GM23248 (cell line): ENCODE measurements at regions not wholly inside any gene's neighbourhood (a gene's known extent, or its start where the extent isn't known, plus 50 kb on each side); places are given as distances from the start of the nearest gene placed in this dataset.
A peak's percentile ranks its signal among the peaks of the same experiment; 100 is the strongest.

Experiments used
- DNase-seq: peaks from one replicate; pipeline ENCODE4 v3.0.0-alpha.2; 2015
- H2AFZ ChIP-seq: fragments of 200-600 bp; sonication (generic); 2 replicates; pipeline ENCODE4 v1.6.1; 2016; ENCODE audit warnings: antibody characterized with exemption
- H3F3A ChIP-seq: fragments of 200-600 bp; sonication (generic); 2 replicates; pipeline ENCODE4 v1.6.1; 2016; ENCODE audit warnings: mild to moderate bottlenecking, antibody characterized with exemption, mixed run types; ENCODE audit not compliant: insufficient read depth
- H3K27ac ChIP-seq: fragments of 200-600 bp; sonication (generic); 2 replicates; pipeline ENCODE4 v1.5.1; 2016; ENCODE audit warnings: mild to moderate bottlenecking
- H3K27me3 ChIP-seq: fragments of 200-600 bp; sonication (generic); replicated peaks from 2 replicates; pipeline ENCODE4 v1.6.1; 2016; ENCODE audit warnings: mild to moderate bottlenecking; ENCODE audit not compliant: insufficient read depth
- H3K36me3 ChIP-seq: fragments of 200-600 bp; sonication (generic); 2 replicates; pipeline ENCODE4 v1.6.1; 2016; ENCODE audit warnings: low read depth, mild to moderate bottlenecking
- H3K4me1 ChIP-seq: fragments of 200-600 bp; sonication (generic); 2 replicates; pipeline ENCODE4 v1.6.1; 2016; ENCODE audit warnings: mild to moderate bottlenecking; ENCODE audit not compliant: insufficient read depth
- H3K4me2 ChIP-seq: fragments of 200-600 bp; sonication (generic); one replicate; pipeline ENCODE4 v1.6.1; 2016; ENCODE audit warnings: mild to moderate bottlenecking; ENCODE audit not compliant: unreplicated experiment
- H3K4me3 ChIP-seq: fragments of 200-600 bp; sonication (generic); 2 replicates; pipeline ENCODE4 v1.5.1; 2016; ENCODE audit warnings: mild to moderate bottlenecking
- H3K79me2 ChIP-seq: fragments of 200-600 bp; sonication (generic); 2 replicates; pipeline ENCODE4 v1.6.1; 2016; ENCODE audit warnings: mild to moderate bottlenecking; ENCODE audit not compliant: insufficient read depth
- H3K9ac ChIP-seq: fragments of 200-600 bp; sonication (generic); 2 replicates; pipeline ENCODE4 v1.6.1; 2016; ENCODE audit warnings: mild to moderate bottlenecking
- H3K9me2 ChIP-seq: fragments of 200-600 bp; sonication (generic); 2 replicates; pipeline ENCODE4 v1.6.1; 2016; ENCODE audit warnings: mixed run types, mild to moderate bottlenecking, moderate library complexity; ENCODE audit not compliant: insufficient read depth
- H3K9me3 ChIP-seq: fragments of 200-600 bp; sonication (generic); one replicate; pipeline ENCODE4 v1.6.1; 2017; ENCODE audit warnings: low read depth
- H4K20me1 ChIP-seq: fragments of 200-600 bp; sonication (generic); 2 replicates; pipeline ENCODE4 v1.6.0; 2016; ENCODE audit not compliant: insufficient read depth
- EZH2 ChIP-seq: fragments of 200-600 bp; sonication (generic); IDR thresholded peaks from 2 replicates; pipeline ENCODE4 v1.6.1; 2018; ENCODE audit warnings: antibody characterized with exemption, mild to moderate bottlenecking; ENCODE audit not compliant: insufficient read depth, poor library complexity, severe bottlenecking
- EZH2phosphoT487 ChIP-seq: fragments of 200-600 bp; sonication (generic); IDR thresholded peaks from 2 replicates; pipeline ENCODE4 v1.6.1; 2018; ENCODE audit warnings: antibody characterized with exemption, moderate library complexity, mild to moderate bottlenecking, low read depth; ENCODE audit not compliant: insufficient read depth
- WGBS, 2 experiments: methylation state at CpG; one replicate each; pipeline ENCODE4 v1.1.6; 2015 to 2017; ENCODE audit warnings: low lambda C conversion rate in 2 of 2, low coverage in 1 of 2; ENCODE audit errors: missing lambda C conversion rate in 2 of 2; 5-methylcytosine and 5-hydroxymethylcytosine counted together
- in situ Hi-C: fragments of 300-500 bp; cut with MboI; formaldehyde crosslinking; loops from 2 replicates; pipeline ENCODE4 v1.15.0; 2020

GRCh38 chr2:120470041-120470965, 124.4 kb downstream of the INHBB start:
- Histone ChIP-seq H3K4me1 (peaks cover 33% of the 10 kb centered on the region), H3K4me3 (no peak overlapping the region; the same call in 1 of the 2 replicates), H4K20me1 (no peaks in the 10 kb centered on the region), H3K4me2 (peak overlapping the region; percentile 50), H3K9me2 (no peaks in the 10 kb centered on the region), H3K79me2 (no peaks in the 10 kb centered on the region), H2AFZ (peak overlapping the region; percentile 75), H3K27ac (peak overlapping the region; percentile 99), H3K9ac (peak overlapping the region; percentile 79), H3K27me3 (no peaks in the 10 kb centered on the region), H3K36me3 (no peaks in the 10 kb centered on the region), H3F3A (peaks cover 27% of the 10 kb centered on the region), H3K9me3 (no peaks in the 10 kb centered on the region)
- WGBS, 2 experiments = 4 to 8% methylated on average over 14 of the region's 14 CpGs
- in situ Hi-C loops = no loop called here
- DNase-seq = peak; percentile 99
- no peak for TF ChIP-seq EZH2
- no peak for TF ChIP-seq EZH2phosphoT487

GRCh38 chr2:120471166-120471565, 125.2 kb downstream of the INHBB start:
- H3K9me3 ChIP-seq = no peaks in the 10 kb centered on the region
- no peak overlapping the region for H3K4me3 ChIP-seq
- H3K27me3 ChIP-seq = no peaks in the 10 kb centered on the region
- peak overlapping the region; percentile 79 for H3K9ac ChIP-seq
- H4K20me1 ChIP-seq = no peaks in the 10 kb centered on the region
- no peaks in the 10 kb centered on the region for H3K9me2 ChIP-seq
- WGBS, 2 experiments = 53 to 60% methylated on average over 5 of the region's 5 CpGs
- no peak for TF ChIP-seq EZH2phosphoT487
- peaks cover 27% of the 10 kb centered on the region for H3F3A ChIP-seq
- peak; percentile 24 for DNase-seq
- H3K4me2 ChIP-seq = peak overlapping the region; percentile 50
- in situ Hi-C loops = no loop called here
- no peaks in the 10 kb centered on the region for H3K79me2 ChIP-seq
- H3K27ac ChIP-seq = peak overlapping the region; percentile 99
- H2AFZ ChIP-seq = peak overlapping the region; percentile 72; the same call in 1 of the 2 replicates
- no peaks in the 10 kb centered on the region for H3K36me3 ChIP-seq
- H3K4me1 ChIP-seq = peaks cover 38% of the 10 kb centered on the region

- no peak for TF ChIP-seq EZH2
- no peak for TF ChIP-seq EZH2phosphoT487
- H3K27ac ChIP-seq = no peak overlapping the region
- no peak overlapping the region for H3K4me3 ChIP-seq
- H3K9me2 ChIP-seq = no peaks in the 10 kb centered on the region
- no peaks in the 10 kb centered on the region for H3K9me3 ChIP-seq
- H3K4me2 ChIP-seq = no peak overlapping the region
- no peak for DNase-seq
- WGBS, 2 experiments = 55 to 57% methylated on average over 2 of the region's 2 CpGs
- peaks cover 27% of the 10 kb centered on the region for H3F3A ChIP-seq
- H3K9ac ChIP-seq = no peak overlapping the region
- no peak overlapping the region for H2AFZ ChIP-seq
- no peaks in the 10 kb centered on the region for H3K36me3 ChIP-seq
- no peaks in the 10 kb centered on the region for H3K27me3 ChIP-seq
- H4K20me1 ChIP-seq = no peaks in the 10 kb centered on the region
- H3K79me2 ChIP-seq = no peaks in the 10 kb centered on the region
- peaks cover 37% of the 10 kb centered on the region for H3K4me1 ChIP-seq
- in situ Hi-C loops = no loop called here
Measured at GRCh38 chr2:120472031-120472430, 126.1 kb downstream of the INHBB start.

GRCh38 chr2:120472891-120473309, 127.0 kb downstream of the INHBB start:
- Histone ChIP-seq H3K79me2 (no peaks in the 10 kb centered on the region), H3K27me3 (no peaks in the 10 kb centered on the region), H3F3A (peaks cover 27% of the 10 kb centered on the region), H3K9me2 (no peaks in the 10 kb centered on the region), H3K27ac (no peak overlapping the region), H3K9ac (no peak overlapping the region), H3K36me3 (no peaks in the 10 kb centered on the region), H3K4me1 (peaks cover 37% of the 10 kb centered on the region), H2AFZ (no peak overlapping the region), H4K20me1 (no peaks in the 10 kb centered on the region), H3K4me2 (no peak overlapping the region), H3K9me3 (no peaks in the 10 kb centered on the region), H3K4me3 (no peak overlapping the region)
- in situ Hi-C loops = no loop called here
- peak; percentile 52 for DNase-seq
- 80 to 84% methylated on average over 12 of the region's 12 CpGs for WGBS, 2 experiments
- TF ChIP-seq EZH2phosphoT487 = no peak
- TF ChIP-seq EZH2 = no peak
